Right forelimb (tissue), 1 donor: ENCODE measurements at regions not wholly inside any gene's neighbourhood (a gene's known extent, or its start where the extent isn't known, plus 50 kb on each side); places are given as distances from the start of the nearest gene placed in this dataset.
A peak's percentile ranks its signal among the peaks of the same experiment; 100 is the strongest.

Experiments
- DNase-seq: peaks from one replicate; pipeline ENCODE4 v3.0.0-alpha.2; 2018

DNA sequence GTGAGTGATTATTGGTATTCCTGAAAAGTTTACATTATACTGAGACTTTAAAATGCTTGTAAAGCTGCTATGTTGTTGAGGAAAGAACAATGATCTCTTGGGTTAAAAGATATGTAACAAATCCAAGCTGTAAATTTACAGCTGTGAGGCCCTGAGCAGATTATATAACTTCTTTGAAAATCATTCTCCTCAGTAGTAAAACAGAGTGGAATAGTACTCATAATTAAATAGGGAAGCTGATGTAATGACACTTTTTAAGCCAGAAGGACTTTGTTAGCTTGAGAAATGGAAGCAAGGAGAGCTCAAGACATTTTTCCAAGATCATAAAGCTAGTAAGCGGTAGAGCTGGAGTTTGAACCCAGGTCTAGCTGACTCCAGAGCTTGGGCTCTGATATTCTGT is 363.9 kb downstream of the TMEM135 start:
- no peak for DNase-seq

DNA sequence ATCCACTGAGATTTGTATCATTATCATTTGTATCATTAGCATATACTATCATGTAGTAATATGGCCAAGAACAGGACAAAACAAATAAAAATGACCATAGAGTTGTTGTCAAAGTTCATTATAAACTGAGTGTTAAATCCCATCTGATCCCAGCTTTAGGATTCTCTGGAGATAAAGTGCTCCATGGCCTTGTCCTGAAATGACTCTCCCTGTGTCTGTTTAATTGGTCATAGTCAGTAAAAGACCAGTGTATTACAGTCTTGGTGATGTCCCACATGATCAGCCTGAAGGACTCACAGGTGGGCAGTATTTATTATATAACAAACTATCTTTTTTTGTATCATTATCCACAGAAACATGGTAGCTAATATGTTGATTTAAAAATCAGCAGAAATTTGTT is 361.6 kb downstream of the TMEM135 start:
- DNase-seq, result no peak

- peak; percentile 58 for DNase-seq
Measured at GRCh38 chr11:87398931-87399330, 361.2 kb downstream of the TMEM135 start.

DNA sequence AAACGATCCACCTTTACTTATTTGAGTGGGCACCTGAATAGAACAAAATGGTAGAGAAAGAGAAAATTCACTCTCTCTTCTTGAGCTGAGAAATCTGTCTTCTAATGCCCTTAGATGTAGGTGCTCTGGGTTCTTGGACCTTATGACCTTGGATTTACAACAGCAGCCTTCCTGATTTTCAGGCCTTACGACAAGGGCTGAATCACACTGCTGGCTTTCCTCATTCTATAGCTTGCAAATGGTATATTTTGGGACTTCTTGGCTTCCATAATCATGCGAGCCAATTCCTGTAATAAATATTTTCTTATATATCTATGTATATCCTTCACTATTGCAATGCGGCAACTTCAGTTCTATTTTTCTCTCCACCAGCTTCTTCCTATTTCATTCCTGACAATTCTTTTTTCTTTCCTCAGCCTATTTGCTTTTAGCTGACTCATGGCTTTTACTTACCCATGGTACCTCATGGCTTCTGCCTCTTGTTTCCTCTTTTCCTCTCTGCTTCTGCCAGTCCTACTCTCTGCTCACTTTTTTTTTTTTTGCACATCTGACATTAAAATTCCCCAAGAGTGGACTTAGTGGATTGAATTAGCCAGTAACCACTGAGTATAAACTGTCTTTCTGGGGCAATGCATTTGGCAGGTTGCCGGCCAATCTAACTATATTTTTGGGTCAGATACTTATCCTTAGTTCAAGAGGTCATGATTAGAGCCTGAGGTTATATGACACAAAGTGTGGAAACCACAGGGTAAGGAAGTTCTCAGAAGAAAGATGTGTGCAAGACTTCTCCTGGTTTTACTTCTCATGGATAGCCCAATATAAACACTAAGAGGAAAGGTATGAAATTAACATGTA is 359.5 kb downstream of the TMEM135 start:
- DNase-seq, result no peak

DNA sequence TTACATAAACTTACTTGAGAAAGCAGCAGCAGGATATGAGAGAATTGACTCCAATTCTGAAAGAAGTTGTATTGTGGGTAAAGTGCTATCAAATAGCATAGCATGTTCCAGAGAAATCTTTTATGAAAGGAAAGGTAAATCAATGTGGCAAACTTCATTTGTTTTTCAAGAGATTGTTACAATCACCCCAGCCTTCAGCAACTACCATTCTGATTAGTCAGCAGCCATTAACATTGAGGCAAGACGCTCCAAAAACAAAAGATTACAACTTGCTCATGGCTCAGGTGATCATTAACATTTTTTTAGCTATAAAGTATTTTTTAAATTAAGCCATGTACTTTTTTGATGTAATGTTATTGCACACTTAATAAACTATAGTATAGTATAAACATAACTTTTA is 357.2 kb downstream of the TMEM135 start:
- no peak for DNase-seq

DNA sequence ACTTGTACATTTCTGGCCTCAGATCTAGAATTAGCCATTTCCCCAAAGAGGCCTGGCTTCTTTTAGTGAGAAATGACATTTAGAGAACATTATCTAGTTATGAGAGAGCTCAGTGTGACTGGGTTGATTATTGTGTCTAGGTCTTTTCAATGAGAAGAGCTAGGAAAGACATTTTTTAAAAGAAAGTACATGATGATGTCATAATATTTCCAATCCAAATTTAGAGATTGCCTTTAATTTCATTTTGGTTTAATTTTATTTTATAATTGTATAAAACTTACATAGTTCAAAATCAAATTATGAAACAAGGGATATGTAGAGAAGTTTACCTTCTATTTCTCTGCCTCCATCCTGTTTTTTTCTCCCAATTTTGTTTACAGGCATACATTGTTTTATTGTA is 354.9 kb downstream of the TMEM135 start:
- no peak for DNase-seq

DNA sequence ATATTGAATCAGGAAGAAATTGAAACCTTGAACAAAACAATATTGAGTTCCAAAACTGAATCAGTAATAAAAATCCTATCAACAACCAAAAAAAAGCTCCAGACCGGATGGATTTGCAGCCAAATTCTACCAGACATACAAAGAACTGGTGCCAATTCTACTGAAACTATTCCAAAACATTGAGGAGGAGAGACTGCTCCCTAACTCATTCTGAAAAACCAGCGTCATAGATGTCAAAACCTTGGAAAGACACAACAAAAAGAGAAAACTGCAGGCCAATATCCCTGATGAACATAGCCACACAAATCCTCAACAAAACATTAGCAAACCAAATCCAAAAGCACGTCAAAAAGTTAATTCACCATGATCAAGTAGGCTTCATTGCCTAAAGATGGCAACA is 353.8 kb downstream of the TMEM135 start:
- DNase-seq, result no peak

GRCh38 chr11:87384078-87384729 is 346.5 kb downstream of the TMEM135 start:
- no peak for DNase-seq

- no peak for DNase-seq
Measured at GRCh38 chr11:87374038-87374807, 336.5 kb downstream of the TMEM135 start.
